Erythroblast (primary cell): ENCODE measurements at regions not wholly inside any gene's neighbourhood (a gene's known extent, or its start where the extent isn't known, plus 50 kb on each side); places are given as distances from the start of the nearest gene placed in this dataset.
"Not testable (repeated sequence)": the region's sequence is repeated elsewhere in the genome, so short reads cannot be mapped to it uniquely, and the experiment has no call there.

ENCODE experiments used
- DNase-seq, 2 experiments: peaks; one replicate each; lab custom pipeline; 2025; lab: John Stamatoyannopoulos, UW
- GATA1 ChIP-seq: IDR thresholded peaks from 2 replicates; pipeline ENCODE4 v1.6.1; 2011; ENCODE audit warnings: low read depth, mild to moderate bottlenecking, control low read depth, low read length, moderate library complexity
- POLR2A ChIP-seq: IDR thresholded peaks from 2 replicates; pipeline ENCODE4 v1.6.1; 2011; ENCODE audit warnings: mild to moderate bottlenecking, low read length

- TF ChIP-seq POLR2A (no peak), GATA1 (no peak)
Observed at GRCh38 chr12:5318874-5319273, 113.0 kb upstream of the NTF3 start.

GRCh38 chr12:5328669-5329517 lies 103.0 kb upstream of the NTF3 start:
- DNase-seq, result no peak
- TF ChIP-seq POLR2A (no peak), GATA1 (no peak)

More at GRCh38 chr12:5318874-5319273, 113.0 kb upstream of the NTF3 start:
- no peak for DNase-seq

GRCh38 chr12:5332551-5332950 lies 99.4 kb upstream of the NTF3 start:
- TF ChIP-seq GATA1, result no peak
- TF ChIP-seq POLR2A, result no peak
- no peak for DNase-seq

GRCh38 chr12:5333096-5333495 lies 98.8 kb upstream of the NTF3 start:
- no peak for DNase-seq
- TF ChIP-seq GATA1, result no peak
- TF ChIP-seq POLR2A, result no peak

GRCh38 chr12:5335069-5335468 lies 96.8 kb upstream of the NTF3 start:
- no peak for TF ChIP-seq GATA1
- TF ChIP-seq POLR2A, result no peak

GRCh38 chr12:5341086-5341485 lies 90.8 kb upstream of the NTF3 start:
- not testable (repeated sequence) for DNase-seq

More at GRCh38 chr12:5335069-5335468, 96.8 kb upstream of the NTF3 start:
- no peak for DNase-seq

GRCh38 chr12:5343711-5344110 lies 88.2 kb upstream of the NTF3 start:
- TF ChIP-seq POLR2A (no peak), GATA1 (no peak)

GRCh38 chr12:5344131-5344530 lies 87.8 kb upstream of the NTF3 start:
- DNase-seq, result no peak
- no peak for TF ChIP-seq GATA1
- no peak for TF ChIP-seq POLR2A

More at GRCh38 chr12:5343711-5344110, 88.2 kb upstream of the NTF3 start:
- DNase-seq, result no peak

- no peak for DNase-seq
- TF ChIP-seq GATA1 (no peak), POLR2A (no peak)
Observed at GRCh38 chr12:5345534-5345933, 86.4 kb upstream of the NTF3 start.

GRCh38 chr12:5348057-5348456 lies 83.9 kb upstream of the NTF3 start:
- TF ChIP-seq GATA1 (no peak), POLR2A (no peak)
- DNase-seq, result no peak

- TF ChIP-seq GATA1 (no peak), POLR2A (no peak)
- no peak for DNase-seq
Observed at GRCh38 chr12:5348491-5348890, 83.4 kb upstream of the NTF3 start.

GRCh38 chr12:5364036-5364770 lies 67.7 kb upstream of the NTF3 start:
- no peak for DNase-seq
- TF ChIP-seq POLR2A, result no peak
- no peak for TF ChIP-seq GATA1

- no peak for DNase-seq
Observed at GRCh38 chr12:5369298-5369697, 62.6 kb upstream of the NTF3 start.

GRCh38 chr12:5371631-5372030 lies 60.3 kb upstream of the NTF3 start:
- no peak for DNase-seq

More at GRCh38 chr12:5369298-5369697, 62.6 kb upstream of the NTF3 start:
- TF ChIP-seq POLR2A, result no peak
- no peak for TF ChIP-seq GATA1

GRCh38 chr12:5374713-5375112 lies 57.2 kb upstream of the NTF3 start:
- TF ChIP-seq GATA1 (no peak), POLR2A (no peak)
- DNase-seq, result no peak

More at GRCh38 chr12:5371631-5372030, 60.3 kb upstream of the NTF3 start:
- TF ChIP-seq POLR2A, result no peak
- no peak for TF ChIP-seq GATA1
